ENCODE measurements at regions not wholly inside any gene's neighbourhood (a gene's known extent, or its start where the extent isn't known, plus 50 kb on each side); places are given as distances from the start of the nearest gene placed in this dataset.
"Not testable (repeated sequence)": the region's sequence is repeated elsewhere in the genome, so short reads cannot be mapped to it uniquely, and the experiment has no call there.

GRCh38 chr5:34192064-34192922, 149.3 kb upstream of the C1QTNF3 start:
- not testable (repeated sequence) for H3K27me3 ChIP-seq, H3K9me3 ChIP-seq, H3K4me3 ChIP-seq, H3K27ac ChIP-seq, H3K4me1 ChIP-seq
- WGBS, 2 donors: 76 to 81% methylated on average over 26 of the region's 26 CpGs
- H3K36me3 ChIP-seq: peaks cover 0 to 44% (median 2%) of the 10 kb centered on the region in 3 donors
- DNase-seq (ENCODE audit: low spot score in 2 of 2): peak in 1 of 2 donors; percentile 11

DNA sequence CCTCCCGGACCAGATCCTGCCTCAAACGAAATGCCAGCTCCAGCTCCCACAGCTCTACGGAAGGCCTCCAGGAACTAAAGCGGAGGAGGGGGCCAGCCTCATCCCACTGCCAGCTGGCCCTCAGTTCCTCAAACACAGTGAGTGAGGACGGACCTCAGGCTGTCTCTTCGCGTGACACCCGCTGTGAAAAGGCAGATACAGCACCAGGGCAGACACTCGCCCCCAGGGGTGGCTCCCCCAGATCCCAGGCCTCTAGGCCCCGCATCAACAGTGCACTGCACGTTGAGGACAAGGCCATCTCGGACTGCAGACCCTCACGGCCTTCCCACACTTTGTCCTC, 149.9 kb upstream of the C1QTNF3 start:
- 84 to 85% methylated on average over 11 to 12 of the region's 13 CpGs for whole genome bisulfite sequencing, 2 donors
- H3K4me1 ChIP-seq; H3K9me3 ChIP-seq; H3K4me3 ChIP-seq; H3K27me3 ChIP-seq; DNase-seq (ENCODE audit: low spot score in 2 of 2); H3K27ac ChIP-seq: not testable (repeated sequence)
- H3K36me3 ChIP-seq: peaks cover 0 to 43% (median 2%) of the 10 kb centered on the region in 3 donors

GRCh38 chr5:34193297-34193696, 150.3 kb upstream of the C1QTNF3 start:
- not testable (repeated sequence) for H3K9me3 ChIP-seq; H3K4me3 ChIP-seq; DNase-seq (ENCODE audit: low spot score in 2 of 2); H3K27me3 ChIP-seq; H3K4me1 ChIP-seq; H3K27ac ChIP-seq
- peaks cover 0 to 39% (median 2%) of the 10 kb centered on the region in 3 donors for H3K36me3 ChIP-seq
- 95 to 97% methylated on average over 7 of the region's 7 CpGs for WGBS, 2 donors

GRCh38 chr5:34193804-34194203, 150.8 kb upstream of the C1QTNF3 start:
- DNase-seq (ENCODE audit: low spot score in 2 of 2): peak in 1 of 2 donors; percentile 5
- not testable (repeated sequence) for H3K9me3 ChIP-seq, H3K4me1 ChIP-seq, H3K4me3 ChIP-seq, H3K27me3 ChIP-seq, H3K27ac ChIP-seq
- 66 to 72% methylated on average over 3 of the region's 3 CpGs for WGBS, 2 donors
- H3K36me3 ChIP-seq: peaks cover 0 to 39% (median 2%) of the 10 kb centered on the region in 3 donors

GRCh38 chr5:34196091-34196490, 153.1 kb upstream of the C1QTNF3 start:
- H3K27ac ChIP-seq; H3K9me3 ChIP-seq; DNase-seq (ENCODE audit: low spot score in 2 of 2); H3K27me3 ChIP-seq; H3K4me3 ChIP-seq; H3K4me1 ChIP-seq: not testable (repeated sequence)
- 95 to 98% methylated on average over 7 of the region's 7 CpGs for WGBS, 2 donors
- peaks cover 0 to 22% (median 2%) of the 10 kb centered on the region in 3 donors for H3K36me3 ChIP-seq

GRCh38 chr5:34205347-34205746, 162.3 kb upstream of the C1QTNF3 start:
- WGBS, 2 donors: 91 to 100% methylated on average over 1 of the region's 1 CpG
- not testable (repeated sequence) for H3K9me3 ChIP-seq; DNase-seq (ENCODE audit: low spot score in 2 of 2); H3K36me3 ChIP-seq; H3K27me3 ChIP-seq; H3K27ac ChIP-seq; H3K4me3 ChIP-seq; H3K4me1 ChIP-seq

GRCh38 chr5:34217386-34217785, 174.4 kb upstream of the C1QTNF3 start:
- not testable (repeated sequence) for H3K27ac ChIP-seq; H3K9me3 ChIP-seq; DNase-seq (ENCODE audit: low spot score in 2 of 2); H3K4me3 ChIP-seq; H3K27me3 ChIP-seq; H3K36me3 ChIP-seq; H3K4me1 ChIP-seq
- 82 to 86% methylated on average over 1 of the region's 1 CpG for WGBS, 2 donors

GRCh38 chr5:34221329-34222073, 178.5 kb upstream of the C1QTNF3 start:
- H3K27me3 ChIP-seq; H3K36me3 ChIP-seq; H3K4me3 ChIP-seq; H3K27ac ChIP-seq; DNase-seq (ENCODE audit: low spot score in 2 of 2); H3K9me3 ChIP-seq; H3K4me1 ChIP-seq: not testable (repeated sequence)
- WGBS, 2 donors: 32 to 35% methylated on average over 3 of the region's 3 CpGs

DNA sequence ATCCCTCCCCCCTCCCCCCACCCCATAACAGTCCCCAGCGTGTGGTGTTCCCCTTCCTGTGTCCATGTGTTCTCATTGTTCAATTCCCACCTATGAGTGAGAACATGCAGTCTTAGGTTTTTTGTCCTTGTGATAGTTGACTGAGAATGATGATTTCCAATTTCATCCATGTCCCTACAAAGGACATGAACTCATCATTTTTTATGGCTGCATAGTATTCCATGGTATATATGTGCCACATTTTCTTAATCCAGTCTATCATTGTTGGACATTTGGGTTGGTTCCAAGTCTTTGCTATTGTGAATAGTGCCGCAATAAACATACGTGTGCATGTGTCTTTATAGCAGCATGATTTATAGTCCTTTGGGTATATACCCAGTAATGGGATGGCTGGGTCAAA, 180.1 kb upstream of the C1QTNF3 start:
- H3K27ac ChIP-seq; H3K4me1 ChIP-seq; H3K36me3 ChIP-seq; H3K27me3 ChIP-seq; DNase-seq (ENCODE audit: low spot score in 2 of 2); H3K9me3 ChIP-seq; H3K4me3 ChIP-seq: not testable (repeated sequence)
- WGBS, 2 donors: 92 to 95% methylated on average over 1 of the region's 3 CpGs

DNA sequence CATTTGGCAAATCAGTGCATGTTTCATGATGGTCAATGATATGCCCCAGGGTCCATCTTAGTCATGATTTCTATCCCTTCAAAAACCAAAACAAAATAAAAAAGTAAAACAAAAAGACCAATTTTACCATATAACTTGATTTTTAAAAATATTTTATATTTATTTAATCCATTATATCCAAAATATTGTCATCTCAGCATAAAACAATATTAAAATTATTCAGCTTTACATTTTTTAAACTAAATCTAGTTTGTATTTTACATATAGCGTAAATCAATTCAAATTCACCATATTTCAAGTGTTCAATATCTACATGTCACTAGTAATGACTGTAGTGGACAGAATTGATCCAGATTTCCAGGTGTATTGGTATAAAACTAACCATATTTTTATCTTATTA, 187.4 kb upstream of the C1QTNF3 start:
- not testable (repeated sequence) for H3K27ac ChIP-seq; H3K4me1 ChIP-seq; H3K36me3 ChIP-seq; H3K27me3 ChIP-seq; DNase-seq (ENCODE audit: low spot score in 2 of 2); H3K4me3 ChIP-seq; H3K9me3 ChIP-seq
- WGBS, 2 donors: 100% methylated on average over 1 of the region's 1 CpG

DNA sequence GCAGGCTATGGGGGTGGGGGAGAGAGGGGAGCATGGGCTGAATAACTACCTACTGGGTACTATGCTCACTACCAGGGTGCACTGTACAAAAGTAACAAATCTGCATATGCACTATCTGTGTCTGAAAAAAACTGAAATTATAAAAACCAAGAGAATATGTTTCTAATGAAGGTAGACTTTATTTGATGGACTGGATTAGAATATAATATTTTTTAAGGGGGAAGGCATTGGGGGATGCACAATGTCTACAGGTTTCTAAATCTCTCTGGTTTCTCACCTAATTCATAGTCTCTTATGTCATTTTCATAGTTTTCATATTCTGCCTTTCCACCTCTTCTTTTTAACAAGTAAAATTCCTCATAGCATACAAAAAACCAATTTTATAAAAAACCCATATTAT, 200.8 kb upstream of the C1QTNF3 start:
- peak overlapping the region; percentile 85 to 94 (median 88) for H3K27ac ChIP-seq

More for the DNA sequence above, 200.8 kb upstream of the C1QTNF3 start:
- not testable (repeated sequence) for H3K27me3 ChIP-seq; H3K9me3 ChIP-seq; DNase-seq (ENCODE audit: low spot score in 2 of 2); H3K4me1 ChIP-seq; H3K36me3 ChIP-seq
- peak overlapping the region in 2 of 4 donors; percentile 52 to 65 for H3K4me3 ChIP-seq

Measured in tibial nerve (tissue), 4 donors.